Jurkat, Clone E6-1 (cell line): ENCODE measurements at regions not wholly inside any gene's neighbourhood (a gene's known extent, or its start where the extent isn't known, plus 50 kb on each side); places are given as distances from the start of the nearest gene placed in this dataset.

Experiments used
- DNase-seq: peaks from one replicate; pipeline ENCODE4 v3.0.0-alpha.2; 2011; ENCODE audit warnings: low read depth, low spot score
- H3K4me3 ChIP-seq: 2 replicates; pipeline ENCODE4 v1.5.1; 2011; ENCODE audit warnings: mild to moderate bottlenecking, low read length, control low read depth, moderate library complexity

- DNase-seq, result no peak
- H3K4me3 ChIP-seq, result no peak overlapping the region
These were observed 130.9 kb upstream of the MYCN start for GRCh38 chr2:15809404-15809803.

GRCh38 chr2:15810477-15811150 lies 129.7 kb upstream of the MYCN start:
- H3K4me3 ChIP-seq, result no peak overlapping the region
- no peak for DNase-seq

GRCh38 chr2:15811367-15811766 lies 129.0 kb upstream of the MYCN start:
- no peak overlapping the region for H3K4me3 ChIP-seq
- DNase-seq, result no peak

- H3K4me3 ChIP-seq, result no peak overlapping the region
- DNase-seq, result no peak
These were observed 128.1 kb upstream of the MYCN start for GRCh38 chr2:15812187-15812780.

GRCh38 chr2:15813481-15814266 lies 126.7 kb upstream of the MYCN start:
- H3K4me3 ChIP-seq, result no peak overlapping the region
- DNase-seq, result no peak

- H3K4me3 ChIP-seq, result no peak overlapping the region
- DNase-seq, result no peak
These were observed 125.9 kb upstream of the MYCN start for GRCh38 chr2:15814403-15814802.

GRCh38 chr2:15814946-15815345 lies 125.4 kb upstream of the MYCN start:
- no peak overlapping the region for H3K4me3 ChIP-seq
- no peak for DNase-seq

GRCh38 chr2:15816226-15816625 lies 124.1 kb upstream of the MYCN start:
- H3K4me3 ChIP-seq, result no peak overlapping the region
- no peak for DNase-seq

GRCh38 chr2:15816674-15817406 lies 123.5 kb upstream of the MYCN start:
- no peak for DNase-seq

GRCh38 chr2:15817748-15818147 lies 122.6 kb upstream of the MYCN start:
- DNase-seq, result no peak
- no peak overlapping the region for H3K4me3 ChIP-seq

More at GRCh38 chr2:15816674-15817406, 123.5 kb upstream of the MYCN start:
- H3K4me3 ChIP-seq, result no peak overlapping the region

- no peak for DNase-seq
- H3K4me3 ChIP-seq, result no peak overlapping the region
These were observed 122.0 kb upstream of the MYCN start for GRCh38 chr2:15818318-15818753.

GRCh38 chr2:15818881-15819280 lies 121.5 kb upstream of the MYCN start:
- H3K4me3 ChIP-seq, result no peak overlapping the region
- no peak for DNase-seq

GRCh38 chr2:15819562-15820256 lies 120.6 kb upstream of the MYCN start:
- no peak overlapping the region for H3K4me3 ChIP-seq
- DNase-seq, result no peak

GRCh38 chr2:15820257-15820566 lies 120.1 kb upstream of the MYCN start:
- no peak overlapping the region for H3K4me3 ChIP-seq
- DNase-seq, result no peak

- no peak for DNase-seq
- H3K4me3 ChIP-seq, result no peak overlapping the region
These were observed 119.4 kb upstream of the MYCN start for GRCh38 chr2:15820927-15821326.

- no peak for DNase-seq
These were observed 118.0 kb upstream of the MYCN start for GRCh38 chr2:15822151-15823044.

GRCh38 chr2:15823459-15824396 lies 116.6 kb upstream of the MYCN start:
- no peak overlapping the region for H3K4me3 ChIP-seq
- no peak for DNase-seq

More at GRCh38 chr2:15822151-15823044, 118.0 kb upstream of the MYCN start:
- no peak overlapping the region for H3K4me3 ChIP-seq
